MM.1S (cell line): ENCODE measurements at regions not wholly inside any gene's neighbourhood (a gene's known extent, or its start where the extent isn't known, plus 50 kb on each side); places are given as distances from the start of the nearest gene placed in this dataset.

Source experiments
- DNase-seq: peaks from one replicate; pipeline ENCODE4 v3.0.0-alpha.2; 2015
- H2AFZ ChIP-seq: fragments of 300-600 bp; sonication (generic); 2 replicates; pipeline ENCODE4 v1.6.0; 2016; ENCODE audit warnings: antibody characterized with exemption, low read length
- H3F3A ChIP-seq: fragments of 300-600 bp; sonication (generic); 2 replicates; pipeline ENCODE4 v1.6.1; 2016; ENCODE audit warnings: mild to moderate bottlenecking, antibody characterized with exemption, low read length, moderate library complexity, mixed read lengths; ENCODE audit not compliant: insufficient read depth
- H3K27ac ChIP-seq: fragments of 300-600 bp; sonication (generic); 2 replicates; pipeline ENCODE4 v1.5.1; 2016; ENCODE audit warnings: mild to moderate bottlenecking, low read length
- H3K27me3 ChIP-seq: fragments of 300-600 bp; sonication (generic); replicated peaks from 2 replicates; pipeline ENCODE4 v1.6.0; 2016; ENCODE audit warnings: low read length; ENCODE audit not compliant: insufficient read depth
- H3K36me3 ChIP-seq: fragments of 300-600 bp; sonication (generic); replicated peaks from 2 replicates; pipeline ENCODE4 v1.6.1; 2016; ENCODE audit warnings: mild to moderate bottlenecking, low read length, mixed read lengths; ENCODE audit not compliant: insufficient read depth
- H3K4me1 ChIP-seq: fragments of 300-600 bp; sonication (generic); 2 replicates; pipeline ENCODE4 v1.6.1; 2016; ENCODE audit warnings: low read length, mixed read lengths
- H3K4me2 ChIP-seq: fragments of 300-600 bp; sonication (generic); 2 replicates; pipeline ENCODE4 v1.6.0; 2016; ENCODE audit warnings: low read depth, low read length
- H3K4me3 ChIP-seq: fragments of 300-600 bp; sonication (generic); 2 replicates; pipeline ENCODE4 v1.5.1; 2016; ENCODE audit warnings: low read length, mixed read lengths
- H3K79me2 ChIP-seq: fragments of 300-600 bp; sonication (generic); 2 replicates; pipeline ENCODE4 v1.6.1; 2016; ENCODE audit warnings: mixed run types, low read length, mixed read lengths
- H3K9ac ChIP-seq: fragments of 300-600 bp; sonication (generic); 2 replicates; pipeline ENCODE4 v1.6.1; 2016; ENCODE audit warnings: low read length, mixed read lengths
- H3K9me2 ChIP-seq: fragments of 300-600 bp; sonication (generic); replicated peaks from 2 replicates; pipeline ENCODE4 v1.6.1; 2016; ENCODE audit warnings: mild to moderate bottlenecking, low read length, mixed read lengths; ENCODE audit not compliant: insufficient read depth
- H3K9me3 ChIP-seq: fragments of 300-600 bp; sonication (generic); replicated peaks from 2 replicates; pipeline ENCODE4 v1.6.1; 2016; ENCODE audit warnings: mild to moderate bottlenecking, low read length, mixed read lengths; ENCODE audit not compliant: insufficient read depth
- H4K20me1 ChIP-seq: fragments of 300-600 bp; sonication (generic); 2 replicates; pipeline ENCODE4 v1.6.1; 2016; ENCODE audit warnings: mild to moderate bottlenecking, low read length, moderate library complexity, mixed read lengths; ENCODE audit not compliant: insufficient read depth
- CTCF ChIP-seq: fragments of 300-600 bp; sonication (generic); IDR thresholded peaks from 2 replicates; pipeline ENCODE4 v1.5.1; 2016; ENCODE audit warnings: antibody characterized with exemption, low read length, mixed read lengths
- EZH2 ChIP-seq: fragments of 300-600 bp; sonication (generic); optimal IDR thresholded peaks from 2 replicates; pipeline ENCODE3; 2017; ENCODE audit warnings: low read depth, mild to moderate bottlenecking, antibody characterized with exemption, low read length, mixed read lengths
- EZH2phosphoT487 ChIP-seq: fragments of 300-600 bp; sonication (generic); IDR thresholded peaks from 2 replicates; pipeline ENCODE4 v1.6.1; 2018; ENCODE audit warnings: antibody characterized with exemption, low read length

GRCh38 chr5:123795688-123796087, 283.7 kb downstream of the CSNK1G3 start:
- DNase-seq: no peak
- Histone ChIP-seq H3K4me1 (no peaks in the 10 kb centered on the region), H3K9me3 (no peaks in the 10 kb centered on the region), H3K9ac (no peak overlapping the region), H3K9me2 (no peaks in the 10 kb centered on the region), H3K4me3 (no peak overlapping the region), H4K20me1 (no peaks in the 10 kb centered on the region), H3F3A (no peaks in the 10 kb centered on the region), H3K27ac (no peak overlapping the region), H3K79me2 (no peaks in the 10 kb centered on the region), H2AFZ (no peak overlapping the region), H3K27me3 (no peaks in the 10 kb centered on the region), H3K4me2 (no peak overlapping the region), H3K36me3 (no peaks in the 10 kb centered on the region)
- no peak for TF ChIP-seq CTCF
- TF ChIP-seq EZH2: no peak
- TF ChIP-seq EZH2phosphoT487: no peak

GRCh38 chr5:123790226-123790625, 278.2 kb downstream of the CSNK1G3 start:
- H3F3A ChIP-seq: no peaks in the 10 kb centered on the region
- no peaks in the 10 kb centered on the region for H3K36me3 ChIP-seq
- H3K27me3 ChIP-seq: no peaks in the 10 kb centered on the region
- H3K79me2 ChIP-seq: no peaks in the 10 kb centered on the region
- H3K9ac ChIP-seq: no peak overlapping the region
- no peak overlapping the region for H3K4me2 ChIP-seq
- H3K27ac ChIP-seq: no peak overlapping the region
- TF ChIP-seq EZH2phosphoT487 (no peak), CTCF (no peak), EZH2 (no peak)
- no peaks in the 10 kb centered on the region for H4K20me1 ChIP-seq
- no peaks in the 10 kb centered on the region for H3K4me1 ChIP-seq
- no peaks in the 10 kb centered on the region for H3K9me3 ChIP-seq
- no peaks in the 10 kb centered on the region for H3K9me2 ChIP-seq
- no peak overlapping the region for H2AFZ ChIP-seq
- no peak overlapping the region for H3K4me3 ChIP-seq
- DNase-seq: no peak

GRCh38 chr5:123787635-123788034, 275.7 kb downstream of the CSNK1G3 start:
- Histone ChIP-seq H4K20me1 (no peaks in the 10 kb centered on the region), H3K9me3 (no peaks in the 10 kb centered on the region)
- no peak for DNase-seq

More at GRCh38 chr5:123787635-123788034, 275.7 kb downstream of the CSNK1G3 start:
- Histone ChIP-seq H3K27ac (no peak overlapping the region), H3K4me2 (no peak overlapping the region), H3K4me1 (no peaks in the 10 kb centered on the region), H2AFZ (no peak overlapping the region), H3K27me3 (no peaks in the 10 kb centered on the region), H3K36me3 (no peaks in the 10 kb centered on the region), H3K9ac (no peak overlapping the region), H3K79me2 (no peaks in the 10 kb centered on the region), H3K9me2 (no peaks in the 10 kb centered on the region), H3K4me3 (no peak overlapping the region), H3F3A (no peaks in the 10 kb centered on the region)
- no peak for TF ChIP-seq EZH2
- TF ChIP-seq EZH2phosphoT487: no peak
- TF ChIP-seq CTCF: no peak
